GM12892 (cell line): ENCODE measurements at regions not wholly inside any gene's neighbourhood (a gene's known extent, or its start where the extent isn't known, plus 50 kb on each side); places are given as distances from the start of the nearest gene placed in this dataset.

Source experiments
- POLR2A ChIP-seq: IDR thresholded peaks from 2 replicates; pipeline ENCODE4 v1.6.1; 2011; ENCODE audit warnings: low read depth, low read length, control low read depth
- POLR2AphosphoS5 ChIP-seq: IDR thresholded peaks from 2 replicates; pipeline ENCODE4 v1.6.1; 2011; ENCODE audit warnings: low read depth, low read length, control low read depth
- TAF1 ChIP-seq: IDR thresholded peaks from 2 replicates; pipeline ENCODE4 v1.6.1; 2011; ENCODE audit warnings: low read depth, mild to moderate bottlenecking, control low read depth, low read length, borderline replicate concordance

DNA sequence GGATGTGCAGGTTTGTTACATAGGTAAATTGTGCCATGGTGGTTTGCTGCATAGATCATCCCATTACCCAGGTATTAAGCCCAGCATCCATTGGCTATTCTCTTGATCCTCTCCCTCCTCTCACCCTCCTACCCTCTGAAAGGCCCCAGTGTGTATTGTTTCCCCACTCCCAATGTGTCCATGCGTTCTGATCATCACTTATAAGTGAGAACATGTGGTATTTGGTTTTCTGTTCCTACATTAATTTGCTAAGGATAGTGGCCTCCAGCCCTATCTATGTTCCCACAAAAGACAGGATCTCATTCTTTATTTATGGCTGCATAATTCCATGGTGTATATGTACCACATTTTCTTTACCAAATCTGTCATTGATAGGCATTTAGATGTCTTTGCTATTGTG lies 243.3 kb upstream of the PDE4D start:
- TF ChIP-seq POLR2AphosphoS5 = no peak
- no peak for TF ChIP-seq POLR2A
- TF ChIP-seq TAF1 = no peak
